CD1c-positive myeloid dendritic cell (primary cell): ENCODE measurements at regions not wholly inside any gene's neighbourhood (a gene's known extent, or its start where the extent isn't known, plus 50 kb on each side); places are given as distances from the start of the nearest gene placed in this dataset.

Source experiments
- DNase-seq: peaks from one replicate; pipeline ENCODE4 v3.0.0-alpha.2; 2016; ENCODE audit errors: extremely low spot score

GRCh38 chr7:12783421-12784095 is 96.1 kb downstream of the ARL4A start:
- no peak for DNase-seq

GRCh38 chr7:12785473-12785872 is 98.0 kb downstream of the ARL4A start:
- no peak for DNase-seq

GRCh38 chr7:12786494-12786893 is 99.1 kb downstream of the ARL4A start:
- no peak for DNase-seq

- DNase-seq = no peak
Measured at GRCh38 chr7:12788171-12788570, 100.7 kb downstream of the ARL4A start.

- DNase-seq = no peak
Measured at GRCh38 chr7:12788591-12788990, 101.2 kb downstream of the ARL4A start.

- DNase-seq = no peak
Measured at GRCh38 chr7:12794722-12795302, 107.4 kb downstream of the ARL4A start.

- DNase-seq = no peak
Measured at GRCh38 chr7:12796397-12797127, 109.1 kb downstream of the ARL4A start.

- DNase-seq = no peak
Measured at GRCh38 chr7:12800486-12800885, 113.1 kb downstream of the ARL4A start.

- no peak for DNase-seq
Measured at GRCh38 chr7:12801107-12801506, 113.7 kb downstream of the ARL4A start.

- no peak for DNase-seq
Measured at GRCh38 chr7:12802070-12802469, 114.6 kb downstream of the ARL4A start.

GRCh38 chr7:12803542-12803941 is 116.1 kb downstream of the ARL4A start:
- no peak for DNase-seq

- DNase-seq = peak; percentile 5
Measured at GRCh38 chr7:12805518-12805928, 118.1 kb downstream of the ARL4A start.

- peak; percentile 92 for DNase-seq
Measured at GRCh38 chr7:12805957-12806356, 118.5 kb downstream of the ARL4A start.

GRCh38 chr7:12809476-12809875 is 122.0 kb downstream of the ARL4A start:
- no peak for DNase-seq

- DNase-seq = no peak
Measured at GRCh38 chr7:12812111-12812510, 124.7 kb downstream of the ARL4A start.

GRCh38 chr7:12814107-12814506 is 126.7 kb downstream of the ARL4A start:
- no peak for DNase-seq

GRCh38 chr7:12814828-12815227 is 127.4 kb downstream of the ARL4A start:
- peak; percentile 30 for DNase-seq

GRCh38 chr7:12815426-12815825 is 128.0 kb downstream of the ARL4A start:
- DNase-seq = no peak

GRCh38 chr7:12815871-12816270 is 128.4 kb downstream of the ARL4A start:
- no peak for DNase-seq

- DNase-seq = no peak
Measured at GRCh38 chr7:12820777-12821176, 133.3 kb downstream of the ARL4A start.

- DNase-seq = no peak
Measured at GRCh38 chr7:12821746-12822145, 134.3 kb downstream of the ARL4A start.

- no peak for DNase-seq
Measured at GRCh38 chr7:12826079-12826478, 138.6 kb downstream of the ARL4A start.

- peak; percentile 16 for DNase-seq
Measured at GRCh38 chr7:12827219-12827821, 139.9 kb downstream of the ARL4A start.
